Dedifferentiated amniotic fluid mesenchymal stem cell (primary cell): ENCODE measurements at regions not wholly inside any gene's neighbourhood (a gene's known extent, or its start where the extent isn't known, plus 50 kb on each side); places are given as distances from the start of the nearest gene placed in this dataset.
"Not testable (repeated sequence)": the region's sequence is repeated elsewhere in the genome, so short reads cannot be mapped to it uniquely, and the experiment has no call there.

ENCODE experiments used
- DNase-seq: peaks from one replicate; pipeline ENCODE4 v3.0.0-alpha.2; 2016; ENCODE audit errors: extremely low spot score

DNA sequence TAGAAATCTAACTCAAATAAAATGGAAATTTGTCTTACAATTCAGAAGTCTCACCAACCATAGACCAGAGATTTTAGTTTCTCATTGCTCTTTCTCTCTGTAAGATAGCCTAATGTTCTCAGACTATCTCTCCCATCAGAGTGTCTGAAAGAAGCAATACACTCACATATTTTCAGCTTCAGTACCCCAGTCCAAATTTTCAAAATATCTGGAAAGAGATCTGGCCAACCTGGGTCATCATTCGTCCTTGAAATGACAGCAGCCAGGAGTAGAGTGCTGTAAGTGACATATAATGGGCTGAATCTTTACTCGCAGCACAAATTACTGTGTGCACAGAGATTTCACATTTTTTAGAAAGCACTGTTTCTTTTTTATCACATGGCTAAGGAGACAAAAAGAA lies 313.3 kb upstream of the PRR16 start:
- no peak for DNase-seq

DNA sequence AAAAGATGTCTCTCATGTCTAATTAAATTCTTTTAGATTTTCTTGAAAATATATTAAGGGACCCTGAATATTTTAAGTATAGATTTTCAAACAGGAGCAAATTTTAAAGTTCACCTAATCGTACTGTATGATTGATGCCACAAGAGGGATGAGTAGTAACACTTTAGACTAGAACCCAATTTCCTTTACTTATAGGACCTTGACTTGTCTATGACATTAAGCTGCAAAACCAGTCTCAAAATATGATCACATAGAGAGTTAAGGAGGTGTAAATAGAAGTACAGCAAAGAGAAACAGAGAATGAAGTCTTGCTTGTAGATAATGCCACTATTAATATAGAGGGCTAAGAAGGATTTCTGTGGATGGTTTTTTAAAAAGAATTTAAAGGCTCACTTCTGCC lies 312.9 kb upstream of the PRR16 start:
- DNase-seq, result no peak

DNA sequence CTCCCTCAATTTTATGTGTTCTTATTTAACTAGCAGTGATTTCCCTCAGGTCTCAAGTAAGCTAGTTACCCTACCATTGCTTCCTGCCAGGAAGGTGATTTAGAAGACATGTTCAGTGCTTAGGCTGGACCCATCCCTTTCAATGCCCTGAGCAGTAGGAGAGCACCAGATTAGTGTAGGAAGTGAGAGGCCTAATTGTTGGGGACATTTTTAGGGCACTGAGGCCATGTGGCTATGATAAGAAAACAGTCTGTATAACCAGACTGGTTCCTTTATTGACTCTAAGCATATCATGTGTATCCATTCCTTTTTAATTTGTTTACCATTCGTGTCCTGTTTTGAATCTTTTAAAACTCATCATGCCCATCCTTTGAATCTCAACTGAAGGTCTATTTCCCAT lies 312.3 kb upstream of the PRR16 start:
- DNase-seq, result no peak

DNA sequence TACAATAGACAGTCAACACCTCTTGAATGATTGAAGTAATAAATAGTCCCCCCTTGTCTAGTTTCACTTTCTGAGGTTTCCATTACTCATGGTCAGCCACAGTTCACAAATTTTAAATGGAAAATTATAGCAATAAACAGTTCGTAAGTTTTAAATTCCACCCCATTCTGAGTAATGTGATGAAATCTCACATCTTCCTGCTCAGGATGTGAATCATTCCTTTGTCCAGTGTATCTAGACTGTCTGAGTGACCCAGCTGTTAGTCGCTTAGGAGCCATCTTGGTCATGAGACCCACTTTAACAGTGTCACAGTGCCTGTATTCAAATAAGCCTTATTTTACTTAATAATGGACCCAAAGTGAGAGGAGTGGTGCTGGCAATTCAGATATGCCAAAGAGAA lies 311.6 kb upstream of the PRR16 start:
- DNase-seq, result peak; percentile 73

DNA sequence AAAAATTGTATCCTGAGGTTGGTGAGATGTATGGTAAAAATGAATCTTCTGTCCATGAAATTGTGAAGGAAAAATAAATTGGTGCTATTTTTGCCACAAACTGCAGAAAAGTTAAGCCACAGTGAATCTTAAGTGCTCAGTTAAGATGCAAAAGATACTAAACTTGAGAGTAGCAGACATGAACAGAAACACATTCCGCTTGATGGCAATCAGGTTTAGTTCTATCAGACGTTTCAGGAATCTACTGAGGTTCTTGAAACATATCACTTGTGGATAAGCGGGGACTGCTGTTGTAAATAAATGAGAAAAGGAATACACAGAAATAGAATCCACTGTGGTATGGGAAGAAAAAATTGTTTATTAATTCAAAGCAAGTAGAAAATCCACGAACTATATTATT lies 311.2 kb upstream of the PRR16 start:
- no peak for DNase-seq

DNA sequence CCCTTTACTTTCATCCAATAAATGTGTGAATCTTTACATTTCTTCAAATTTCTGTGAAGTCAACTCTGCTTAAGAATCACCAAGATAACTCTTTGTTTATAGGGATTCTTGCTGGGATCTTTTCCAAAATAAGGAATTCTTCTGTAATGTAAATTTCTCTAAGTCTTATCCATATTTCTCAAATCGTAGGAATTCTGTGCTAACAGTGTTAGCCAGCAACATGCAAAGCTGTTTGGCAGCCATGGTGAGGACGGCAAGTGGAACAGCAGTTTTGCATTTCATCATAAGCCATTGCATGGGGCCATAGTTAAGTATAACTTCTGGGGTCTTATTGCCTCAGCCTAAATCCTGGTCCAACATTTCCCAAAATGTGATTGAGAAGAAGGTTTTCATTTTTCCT lies 310.5 kb upstream of the PRR16 start:
- no peak for DNase-seq

DNA sequence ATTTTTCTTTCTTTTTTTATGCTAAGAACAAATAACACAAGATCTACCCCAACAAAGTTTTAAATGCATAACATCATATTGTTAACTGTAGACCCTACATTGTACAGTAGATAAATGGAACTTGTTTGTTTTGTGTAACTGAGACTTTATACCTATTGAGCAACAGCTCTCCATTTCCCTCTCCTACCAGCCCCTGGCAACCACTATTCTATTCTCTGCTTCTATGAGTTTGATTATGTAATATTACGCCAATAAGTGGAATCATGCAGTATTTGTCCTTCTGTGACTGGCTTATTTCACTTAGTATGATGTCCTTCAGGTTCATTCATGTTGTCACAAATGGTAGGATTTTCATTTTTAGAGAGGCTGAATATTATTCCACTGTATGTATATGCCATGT lies 308.2 kb upstream of the PRR16 start:
- no peak for DNase-seq

DNA sequence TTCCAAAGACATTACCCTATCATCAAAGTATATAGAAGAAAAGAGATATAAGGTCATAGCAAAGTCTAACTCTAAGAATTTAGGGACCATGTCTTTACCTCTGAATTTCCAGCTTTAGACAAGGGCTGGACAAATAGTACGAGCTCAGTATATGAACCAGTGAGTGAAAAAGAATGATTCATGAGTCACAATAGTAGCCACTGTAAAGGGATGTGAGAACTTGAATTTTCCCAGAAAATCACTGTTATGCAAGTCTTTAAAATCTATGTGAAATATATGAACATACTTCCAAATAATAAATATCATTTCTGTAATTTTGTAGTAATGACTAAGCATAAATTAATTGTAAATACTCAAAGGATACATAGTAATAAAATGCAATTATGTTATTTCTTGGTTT lies 305.9 kb upstream of the PRR16 start:
- no peak for DNase-seq

DNA sequence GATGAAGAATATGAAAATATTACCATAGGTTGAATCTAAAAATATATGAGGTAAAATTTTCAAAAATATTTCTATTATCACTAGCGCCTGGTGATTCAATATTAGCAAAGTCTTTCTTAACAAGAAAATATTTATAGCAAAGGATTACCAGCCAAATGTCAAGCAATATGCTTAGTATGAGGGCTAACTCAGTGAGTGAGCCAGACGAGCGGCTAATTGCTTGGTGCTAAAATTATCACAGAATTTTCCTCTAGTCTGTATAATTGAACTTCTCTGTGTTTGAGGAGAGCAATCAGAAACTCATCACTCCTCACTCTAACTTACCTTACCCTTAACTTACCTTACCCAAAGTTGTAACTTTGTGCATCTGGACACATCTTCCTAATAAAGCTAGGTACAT lies 304.9 kb upstream of the PRR16 start:
- no peak for DNase-seq

DNA sequence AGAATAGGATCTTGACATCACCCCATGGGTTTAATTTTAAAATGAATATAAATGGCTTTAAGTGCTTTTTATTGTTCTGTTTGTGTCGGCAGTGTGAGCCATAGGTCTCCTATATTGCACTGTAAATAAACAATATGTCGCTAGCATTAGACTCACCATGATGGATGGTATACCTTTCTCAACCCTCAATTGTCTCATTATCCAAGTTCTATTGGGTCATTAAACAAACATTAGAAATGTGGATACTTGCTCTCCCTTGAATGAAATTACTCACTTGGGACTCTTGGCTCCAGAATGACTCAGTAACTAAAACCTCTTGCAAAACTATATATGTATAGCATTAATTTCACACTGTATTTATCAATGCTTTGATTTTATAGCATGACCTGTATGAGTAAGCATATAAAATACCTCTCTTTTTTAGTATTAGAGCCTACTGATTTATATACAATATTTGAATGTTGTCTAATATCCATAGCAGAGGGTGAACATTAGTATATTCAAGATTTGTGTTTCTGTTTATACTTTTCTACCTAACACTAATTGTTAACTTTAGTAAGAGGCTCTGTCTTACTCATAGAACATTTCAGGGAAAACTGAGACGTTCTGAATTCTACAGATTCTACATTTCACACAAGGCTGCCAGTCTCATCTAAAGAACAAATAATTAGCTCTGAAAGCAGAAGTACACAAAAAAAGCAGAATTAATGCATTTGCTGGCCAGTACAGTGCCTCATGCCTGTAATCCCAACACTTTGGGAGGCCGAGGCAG lies 303.8 kb upstream of the PRR16 start:
- DNase-seq, result no peak

DNA sequence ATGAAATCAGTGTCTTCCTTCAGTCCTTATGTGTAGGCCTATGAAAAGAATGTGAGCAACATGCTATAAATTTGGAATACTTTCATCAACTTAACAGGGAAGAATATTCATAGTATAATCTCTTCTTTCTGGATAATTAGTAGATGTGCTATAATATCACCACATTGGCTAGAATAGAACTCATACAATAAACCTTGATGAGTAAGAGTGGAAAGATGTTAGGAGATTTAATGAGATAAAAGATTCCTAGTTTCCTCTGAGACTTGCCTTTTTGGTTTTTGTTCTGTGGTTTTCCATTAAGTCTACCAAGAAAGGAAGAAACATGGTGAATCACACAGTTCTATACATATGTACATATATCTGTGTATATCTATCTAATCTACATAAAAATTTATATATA lies 301.8 kb upstream of the PRR16 start:
- DNase-seq, result no peak

DNA sequence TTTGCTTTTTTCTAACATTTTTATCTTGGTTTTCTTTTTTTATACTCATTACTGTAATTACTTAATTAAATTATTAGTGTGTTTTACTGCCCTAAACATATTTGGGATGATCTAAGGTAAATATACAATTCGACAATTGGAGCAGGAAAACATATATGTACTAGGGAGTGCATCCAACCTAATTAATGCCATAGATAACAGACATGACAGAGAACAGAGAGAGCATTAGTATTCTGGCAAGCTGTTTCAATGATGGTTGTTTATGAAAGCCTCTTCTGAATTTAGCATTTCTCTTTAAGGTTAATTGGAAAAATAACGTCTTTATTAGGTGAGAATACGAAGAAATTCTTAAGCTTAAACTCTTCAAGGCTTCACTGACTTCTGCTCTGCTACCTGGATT lies 300.1 kb upstream of the PRR16 start:
- DNase-seq, result no peak

DNA sequence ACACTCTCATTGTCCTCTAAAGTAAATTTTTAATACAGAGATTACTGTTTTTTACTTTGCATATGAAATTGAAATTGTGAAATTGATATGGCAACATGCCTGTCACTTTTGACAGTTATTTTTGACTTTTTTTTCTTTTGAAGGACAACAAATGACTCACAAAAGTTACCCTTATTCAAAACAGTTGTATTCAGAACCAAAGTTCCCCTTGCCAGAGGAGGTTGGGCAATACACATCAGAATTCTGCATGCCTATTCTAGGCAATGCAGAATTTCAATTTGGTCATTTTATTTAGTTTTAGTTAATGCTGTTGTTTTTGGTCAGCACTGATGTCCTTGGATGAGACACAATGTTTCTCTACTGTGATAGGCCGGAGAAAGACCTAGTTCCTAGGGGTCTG lies 299.1 kb upstream of the PRR16 start:
- DNase-seq, result no peak

DNA sequence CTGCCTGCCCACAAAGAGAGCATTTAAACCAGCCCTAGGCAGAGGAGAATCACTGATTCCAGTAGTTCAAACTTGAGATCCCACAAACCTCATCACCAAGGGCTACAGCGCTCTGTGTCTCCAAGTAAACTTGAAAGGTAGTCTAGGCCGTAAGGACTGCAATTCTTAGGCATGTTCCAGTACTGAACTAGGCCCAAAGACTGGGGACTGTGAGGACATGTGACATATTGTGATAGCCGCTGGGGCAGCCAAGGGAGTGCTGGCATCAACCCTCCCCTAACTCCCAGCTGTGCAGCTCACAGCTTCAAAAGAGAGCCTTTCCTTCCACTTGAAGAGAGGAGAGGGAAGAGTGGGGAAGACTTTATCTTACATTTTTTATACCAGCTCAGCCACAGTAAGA lies 291.0 kb upstream of the PRR16 start:
- no peak for DNase-seq

DNA sequence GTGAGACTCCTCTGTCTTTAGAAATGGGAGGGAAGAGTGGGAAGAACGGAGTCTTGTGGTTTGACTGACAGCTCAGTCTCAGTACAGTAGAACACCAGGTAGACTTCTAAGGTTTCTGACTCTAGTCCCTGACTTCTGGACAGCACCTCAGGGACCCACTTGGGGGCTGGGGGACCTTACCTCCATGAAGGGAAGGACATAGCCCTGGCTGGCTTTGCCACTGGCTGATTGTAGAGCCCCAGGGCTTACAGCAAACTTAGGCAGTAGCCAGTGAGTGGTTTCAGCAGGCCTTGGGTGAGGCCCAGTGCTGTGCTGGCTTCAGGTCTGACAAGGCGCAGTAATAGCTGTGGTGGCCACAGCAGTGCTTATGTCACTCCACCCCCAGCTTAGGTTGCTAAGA lies 290.0 kb upstream of the PRR16 start:
- no peak for DNase-seq

DNA sequence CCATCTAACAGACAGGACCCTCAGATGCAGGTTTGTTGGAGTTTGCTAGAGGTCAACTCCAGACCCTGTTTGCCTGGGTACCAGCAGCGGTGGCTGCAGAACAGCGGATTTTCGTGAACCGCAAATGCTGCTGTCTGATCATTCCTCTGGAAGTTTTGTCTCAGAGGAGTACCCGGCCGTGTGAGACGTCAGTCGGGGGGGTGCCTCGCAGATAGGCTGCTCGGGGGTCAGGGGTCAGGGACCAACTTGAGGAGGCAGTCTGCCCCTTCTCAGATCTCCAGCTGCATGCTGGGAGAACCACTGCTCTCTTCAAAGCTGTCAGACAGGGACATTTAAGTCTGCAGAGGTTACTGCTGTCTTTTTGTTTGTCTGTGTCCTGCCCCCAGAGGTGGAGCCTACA lies 282.9 kb upstream of the PRR16 start:
- DNase-seq, result not testable (repeated sequence)

DNA sequence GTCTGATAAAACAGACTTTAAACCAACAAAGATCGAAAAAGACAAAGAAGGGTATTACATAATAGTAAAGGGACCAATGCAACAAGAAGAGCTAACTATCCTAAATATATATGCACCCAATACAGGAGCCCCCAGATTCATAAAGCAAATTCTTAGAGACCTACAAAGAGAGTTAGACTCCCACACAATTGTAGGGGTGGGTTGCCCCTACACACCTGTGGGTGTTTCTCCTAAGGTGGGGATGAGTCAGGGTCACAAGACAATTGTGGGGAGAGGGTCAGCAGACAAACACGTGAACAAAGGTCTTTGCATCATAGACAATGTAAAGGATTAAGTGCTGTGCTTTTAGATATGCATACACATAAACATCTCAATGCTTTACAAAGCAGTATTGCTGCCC lies 269.4 kb upstream of the PRR16 start:
- not testable (repeated sequence) for DNase-seq

DNA sequence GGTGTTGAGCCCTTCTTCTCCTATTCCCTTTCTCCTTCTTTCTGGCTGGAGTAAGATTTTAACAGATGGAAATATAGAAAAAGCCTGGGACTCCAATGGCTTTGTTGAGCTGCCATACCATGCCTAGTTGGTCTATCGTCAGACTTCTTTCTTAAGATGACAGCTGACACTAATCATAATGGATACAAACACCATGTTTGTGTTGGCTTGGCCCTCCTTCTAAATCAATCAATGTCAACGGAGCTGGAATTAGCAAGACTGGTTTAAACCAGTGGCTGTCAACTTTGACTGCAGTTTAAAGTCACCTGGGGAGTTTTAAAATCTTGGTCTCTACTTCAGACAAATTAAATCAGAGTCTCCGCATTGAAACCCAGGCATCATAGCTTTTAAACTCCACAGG lies 264.5 kb upstream of the PRR16 start:
- no peak for DNase-seq

DNA sequence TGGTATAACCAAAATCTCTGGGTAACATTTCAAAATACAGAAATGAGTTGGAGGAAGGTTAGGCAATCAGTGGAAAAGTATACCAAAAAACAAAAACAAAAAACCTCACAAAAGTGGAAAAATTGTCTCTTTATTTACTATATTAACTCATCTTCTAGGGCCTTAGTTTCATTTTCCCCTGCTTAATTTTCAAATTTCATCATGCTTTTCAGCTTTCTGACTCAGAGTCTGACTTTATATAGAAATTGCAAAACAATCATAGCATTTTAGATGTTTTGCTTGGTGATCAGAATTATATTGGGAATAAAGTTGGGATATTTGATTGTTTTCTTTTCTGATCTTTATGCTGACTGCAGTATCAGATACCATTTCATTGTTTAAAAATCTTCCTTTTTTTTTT lies 257.0 kb upstream of the PRR16 start:
- peak; percentile 23 for DNase-seq

DNA sequence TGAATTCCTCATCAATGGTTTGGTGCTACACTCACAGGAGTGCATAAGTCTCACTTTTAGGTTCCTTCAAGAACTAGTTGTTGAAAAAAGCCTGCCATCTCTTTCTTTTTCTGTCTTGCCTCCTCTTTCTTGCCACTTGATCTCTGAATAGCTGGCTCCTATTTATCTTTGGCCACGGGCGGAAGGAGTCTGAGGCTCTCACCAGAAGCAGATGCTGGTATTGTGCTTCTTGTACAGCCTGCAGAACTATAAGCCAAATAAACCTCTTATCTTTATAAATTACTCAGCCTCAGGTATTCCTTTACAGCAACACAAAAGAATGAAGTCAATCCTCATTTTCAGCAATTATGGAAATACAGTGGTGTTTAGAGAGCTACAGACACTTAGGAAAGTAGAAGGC lies 247.1 kb upstream of the PRR16 start:
- no peak for DNase-seq

DNA sequence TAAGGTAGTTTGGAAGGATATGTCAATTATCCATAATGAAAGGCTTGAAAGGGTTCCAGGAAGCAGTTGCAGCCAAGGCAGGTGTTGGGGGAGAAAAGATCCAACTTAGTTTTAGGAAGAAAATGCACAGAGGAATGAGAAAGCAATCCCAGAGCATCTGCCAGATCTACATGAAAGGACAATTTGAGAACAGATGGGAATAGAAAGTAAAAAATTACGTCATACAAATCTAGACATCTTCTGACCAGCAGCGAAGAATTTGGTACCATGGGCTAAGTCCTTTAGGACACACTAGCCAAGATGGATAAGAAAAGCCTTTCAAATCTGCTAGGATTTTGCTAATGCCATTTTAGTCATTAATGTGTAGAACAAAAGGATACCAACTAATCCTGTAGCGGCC lies 244.1 kb upstream of the PRR16 start:
- no peak for DNase-seq

DNA sequence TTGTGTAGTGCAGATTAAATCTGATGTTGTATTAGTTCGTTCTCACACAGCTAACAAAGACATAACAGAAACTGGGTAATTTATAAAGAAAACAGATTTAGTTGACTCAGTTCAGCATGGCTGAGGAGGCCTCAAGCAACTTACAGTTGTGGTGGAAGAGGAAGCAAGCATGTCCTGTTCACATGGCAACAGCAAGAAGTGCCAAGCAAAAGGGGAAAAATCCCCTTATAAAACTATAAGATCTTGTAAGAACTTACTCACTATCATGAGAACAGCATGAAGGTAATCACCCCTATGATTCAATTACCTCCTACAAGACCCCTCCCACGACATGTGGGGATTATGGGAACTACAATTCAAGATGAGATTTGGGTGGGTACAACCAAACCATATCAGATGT lies 238.6 kb upstream of the PRR16 start:
- no peak for DNase-seq

DNA sequence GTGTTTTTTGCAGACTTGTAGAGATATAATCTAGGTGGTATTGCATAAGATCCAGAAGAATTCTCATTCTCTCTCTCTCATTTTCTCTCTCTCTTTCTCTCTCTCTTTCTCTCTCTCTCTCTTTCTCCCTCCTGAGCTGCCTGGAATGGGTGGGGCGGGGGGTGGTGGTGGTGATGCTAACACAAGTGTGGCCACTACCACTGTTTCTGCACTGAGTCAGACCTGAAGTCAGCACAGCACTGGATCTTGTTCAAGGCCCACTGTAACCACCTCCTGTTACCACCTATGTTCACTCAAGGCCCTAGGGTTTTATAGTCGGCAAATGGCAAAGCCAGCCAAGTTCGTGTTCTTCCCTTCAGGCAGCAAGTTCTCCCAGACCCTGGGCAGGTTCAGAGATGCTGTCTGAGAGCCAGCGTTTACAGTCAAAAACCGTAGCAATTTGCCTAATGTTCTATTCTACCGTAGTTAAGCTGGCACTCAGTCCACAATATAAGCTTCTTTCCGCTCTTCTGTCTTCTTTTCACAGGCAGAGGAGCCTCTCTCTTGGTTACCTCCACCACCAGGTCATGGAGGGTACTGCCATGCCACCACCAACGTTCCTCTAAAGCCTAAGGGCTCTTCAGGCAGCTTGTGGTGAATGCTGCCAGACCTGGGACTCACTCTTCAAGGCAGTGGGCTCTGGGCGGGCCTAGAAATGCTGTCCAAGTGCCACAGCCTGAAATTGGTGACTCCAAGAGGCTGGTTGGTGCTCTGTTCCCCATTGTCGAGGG lies 235.7 kb upstream of the PRR16 start:
- no peak for DNase-seq

DNA sequence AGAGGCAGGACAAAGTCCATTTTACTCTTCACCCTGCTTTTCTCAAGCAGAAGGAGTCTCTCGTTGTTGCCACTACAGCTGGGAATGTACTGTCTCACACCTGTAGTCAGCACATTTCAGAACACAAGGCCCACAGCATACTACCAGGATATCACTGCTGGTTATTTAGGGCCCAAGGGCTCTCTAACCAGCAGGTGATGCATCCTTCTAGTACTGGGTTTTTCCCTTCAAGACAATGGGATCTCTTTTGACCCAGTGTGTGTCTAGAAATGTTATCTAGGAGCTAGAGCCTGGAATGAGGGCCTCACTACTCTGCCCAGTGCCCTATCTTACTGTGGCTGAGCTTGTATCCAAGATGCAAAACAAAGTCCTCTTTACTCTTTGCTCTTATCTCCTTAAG lies 235.1 kb upstream of the PRR16 start:
- no peak for DNase-seq
